Left renal cortex interstitium (tissue), 4 donors: ENCODE measurements at regions not wholly inside any gene's neighbourhood (a gene's known extent, or its start where the extent isn't known, plus 50 kb on each side); places are given as distances from the start of the nearest gene placed in this dataset.
"Not testable (repeated sequence)": the region's sequence is repeated elsewhere in the genome, so short reads cannot be mapped to it uniquely, and the experiment has no call there.

ENCODE experiments used
- DNase-seq, 4 donors: peaks; one replicate each; pipeline ENCODE4 v3.0.0-alpha.2; 2013; ENCODE audit warnings: low read depth in 4 of 4, low spot score in 2 of 4, missing footprints in 1 of 4

DNA sequence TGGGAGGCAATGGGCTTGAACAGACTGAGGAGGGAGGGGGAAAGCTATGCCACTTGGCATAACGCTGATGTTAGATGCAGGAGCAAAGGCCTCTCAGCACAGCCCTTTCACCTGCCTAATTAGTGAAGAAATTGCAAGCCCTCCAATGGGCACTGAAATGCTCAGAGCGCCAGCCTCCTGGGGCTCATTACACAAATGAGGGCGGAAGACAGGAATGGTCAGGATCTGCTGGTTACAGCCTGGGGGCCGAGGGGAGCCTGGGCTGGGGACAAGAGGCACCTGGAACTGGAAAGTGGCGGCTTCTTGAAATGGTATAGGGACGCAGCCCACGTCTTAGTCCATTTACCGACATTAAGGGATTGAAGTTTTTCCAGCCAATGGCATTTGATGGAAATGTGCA, 50.2 kb upstream of the PLET1 start:
- no peak for DNase-seq

GRCh38 chr11:112315057-112315720, 54.5 kb upstream of the PLET1 start:
- no peak for DNase-seq

GRCh38 chr11:112315861-112316739, 55.4 kb upstream of the PLET1 start:
- no peak for DNase-seq

DNA sequence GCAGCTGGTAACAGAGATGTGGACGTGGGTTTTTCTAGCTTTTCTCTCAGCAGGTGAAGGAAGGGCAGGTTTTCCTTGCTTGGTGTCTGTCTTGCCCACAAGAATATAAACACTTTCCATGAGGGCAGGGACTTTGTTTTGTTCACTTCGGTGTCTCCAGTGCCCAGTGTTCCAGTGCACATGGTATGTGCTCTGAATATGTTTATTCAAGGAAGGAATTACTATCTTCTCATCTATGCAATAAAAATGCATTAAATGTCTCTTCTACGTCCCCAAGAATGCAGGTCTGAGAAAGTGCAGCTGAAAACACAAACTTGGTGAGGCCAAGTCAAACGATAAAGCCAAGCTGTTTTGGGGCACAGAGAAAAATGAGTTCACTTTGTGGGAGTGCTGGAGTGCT, 56.3 kb upstream of the PLET1 start:
- no peak for DNase-seq

DNA sequence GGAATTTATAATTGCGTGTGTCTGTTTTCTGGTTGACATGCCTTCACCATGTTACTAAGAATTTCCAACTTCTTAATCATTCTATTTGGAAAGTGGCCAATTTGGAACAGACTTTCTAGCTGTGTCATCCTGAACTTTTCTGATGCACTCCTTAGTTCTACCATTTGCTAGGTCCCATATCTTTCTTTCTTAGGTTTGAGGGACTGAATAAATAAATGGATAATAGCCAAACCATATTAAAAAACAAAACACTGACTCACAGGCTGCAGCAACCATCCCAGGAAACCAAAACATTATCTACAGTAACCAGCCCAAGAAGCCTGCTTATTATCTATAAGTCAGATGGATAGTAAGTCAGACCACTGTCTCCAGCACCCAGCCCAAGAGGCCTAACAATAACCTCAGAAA, 57.5 kb upstream of the PLET1 start:
- no peak for DNase-seq

DNA sequence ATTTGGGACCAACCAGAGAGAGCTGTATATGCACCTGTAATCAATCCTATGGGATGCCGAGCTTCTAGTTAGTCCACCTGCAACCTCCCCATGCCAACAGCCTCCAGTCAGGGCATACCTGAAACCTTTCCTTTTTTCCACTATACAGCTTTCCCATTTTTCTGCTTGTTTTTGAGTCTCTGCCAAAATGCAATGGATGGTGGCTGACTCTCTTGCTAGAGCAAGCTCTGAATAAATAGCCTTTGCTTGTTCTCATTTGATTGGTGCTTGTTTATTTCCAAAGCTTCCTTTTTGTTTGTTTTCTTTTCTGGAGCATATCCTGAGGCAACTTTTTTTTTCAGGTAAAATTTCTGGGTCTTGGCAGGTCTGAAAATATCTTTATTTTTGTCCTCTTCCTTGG, 58.0 kb upstream of the PLET1 start:
- DNase-seq = no peak

DNA sequence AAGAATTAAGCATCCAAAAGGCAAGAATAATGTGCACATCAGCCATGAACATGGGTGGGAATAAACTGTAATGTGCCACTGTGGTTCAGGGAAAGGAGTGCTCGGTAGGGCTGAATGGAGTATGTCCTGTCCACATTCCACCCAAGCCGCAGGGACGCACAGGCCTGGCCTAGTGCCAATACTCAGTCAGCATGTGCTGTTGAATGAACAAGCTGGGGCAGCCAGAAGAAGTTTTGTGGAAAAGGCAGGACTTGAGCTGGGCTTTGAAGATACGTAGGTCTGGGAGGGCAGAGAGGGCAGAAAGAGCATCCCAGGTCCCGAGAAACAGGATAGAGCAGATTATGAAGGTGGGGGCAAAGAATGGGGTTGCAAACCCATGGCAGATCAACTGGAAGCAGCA, 60.0 kb upstream of the PLET1 start:
- peak in 1 of 4 donors; percentile 52 for DNase-seq

- peak in 1 of 4 donors; percentile 36 for DNase-seq
These were observed 61.0 kb upstream of the PLET1 start for GRCh38 chr11:112321501-112322172.

- DNase-seq = no peak
These were observed 61.6 kb upstream of the PLET1 start for GRCh38 chr11:112322173-112322790.

DNA sequence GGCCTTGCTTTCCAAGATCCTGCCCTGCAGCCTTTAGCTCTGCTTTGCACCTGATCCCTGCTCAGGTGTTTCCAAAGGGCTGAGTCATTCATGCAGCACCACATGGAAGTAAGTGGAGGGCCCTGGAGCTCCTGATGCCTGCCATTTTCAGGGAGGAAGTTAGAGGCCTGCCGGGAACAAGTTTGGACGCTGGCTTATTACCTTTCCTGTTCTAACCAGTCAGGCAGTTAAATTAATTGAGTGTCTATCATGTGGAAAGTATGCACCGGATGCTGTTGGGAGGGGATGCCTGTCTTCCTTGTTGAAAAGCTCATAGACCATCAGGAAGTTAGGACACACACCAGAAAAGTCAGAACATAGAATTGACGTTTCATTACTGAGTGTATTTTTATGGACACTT, 73.7 kb upstream of the PLET1 start:
- DNase-seq = no peak

GRCh38 chr11:112336356-112336886, 75.8 kb upstream of the PLET1 start:
- no peak for DNase-seq

DNA sequence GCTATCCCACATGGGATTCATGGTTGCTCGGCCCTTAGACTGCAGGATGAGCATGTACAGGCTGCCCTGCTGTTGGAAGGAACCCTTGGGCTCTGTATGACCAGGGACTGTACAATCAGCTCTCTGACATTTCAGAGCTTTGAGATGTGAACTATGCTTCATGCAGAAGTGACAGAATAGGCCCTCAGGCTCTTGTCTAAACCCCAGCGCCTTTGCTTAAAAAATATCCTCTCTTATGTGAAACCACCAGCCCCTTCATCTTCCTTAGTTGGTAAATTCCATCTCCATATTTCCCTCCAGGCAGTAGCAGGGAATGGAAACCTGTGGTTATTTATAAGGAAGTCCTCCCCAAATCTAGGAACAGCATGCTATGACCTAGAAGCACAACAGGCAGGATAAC, 78.9 kb upstream of the PLET1 start:
- no peak for DNase-seq

- no peak for DNase-seq
These were observed 82.8 kb upstream of the PLET1 start for GRCh38 chr11:112343368-112344039.

DNA sequence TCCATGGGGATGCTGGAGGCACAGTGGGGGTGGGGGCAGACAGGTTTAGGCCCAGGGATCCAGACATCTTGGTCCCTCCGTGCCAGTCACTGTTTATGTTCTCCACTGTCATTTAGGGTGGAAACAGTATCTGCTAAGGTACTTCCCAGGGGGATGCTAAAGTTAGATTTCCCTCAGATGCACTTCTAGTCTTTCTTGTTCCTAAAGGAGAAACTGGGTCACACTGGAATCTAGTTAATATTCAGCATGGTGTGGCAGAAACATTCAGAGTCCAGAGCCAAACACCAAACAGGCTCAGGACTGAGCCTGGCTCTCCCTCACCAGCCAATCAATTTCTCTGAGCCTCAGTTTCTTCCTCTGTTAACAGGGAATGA, 83.4 kb upstream of the PLET1 start:
- DNase-seq = no peak

- no peak for DNase-seq
These were observed 84.5 kb upstream of the PLET1 start for GRCh38 chr11:112345166-112345565.

DNA sequence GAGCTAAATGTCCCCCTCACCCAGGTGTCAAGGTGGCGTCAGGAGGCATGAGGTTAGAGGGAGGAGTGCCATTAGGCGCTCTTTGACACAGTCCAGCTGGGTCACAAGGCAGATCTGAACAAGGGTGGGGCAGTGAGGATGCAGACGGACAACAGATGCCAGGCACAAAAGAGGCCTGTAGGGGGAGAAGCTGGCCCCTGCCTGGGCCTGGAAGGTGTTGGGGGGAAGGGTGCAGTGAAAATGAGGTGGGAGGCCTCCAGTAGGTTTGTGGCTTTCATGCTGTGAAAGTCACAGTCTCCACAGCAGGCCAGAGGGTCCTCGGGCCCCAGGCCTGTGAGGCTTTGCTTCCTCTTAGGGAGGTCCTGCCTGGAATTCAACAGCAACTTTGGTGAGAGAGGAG, 85.0 kb upstream of the PLET1 start:
- DNase-seq = no peak

DNA sequence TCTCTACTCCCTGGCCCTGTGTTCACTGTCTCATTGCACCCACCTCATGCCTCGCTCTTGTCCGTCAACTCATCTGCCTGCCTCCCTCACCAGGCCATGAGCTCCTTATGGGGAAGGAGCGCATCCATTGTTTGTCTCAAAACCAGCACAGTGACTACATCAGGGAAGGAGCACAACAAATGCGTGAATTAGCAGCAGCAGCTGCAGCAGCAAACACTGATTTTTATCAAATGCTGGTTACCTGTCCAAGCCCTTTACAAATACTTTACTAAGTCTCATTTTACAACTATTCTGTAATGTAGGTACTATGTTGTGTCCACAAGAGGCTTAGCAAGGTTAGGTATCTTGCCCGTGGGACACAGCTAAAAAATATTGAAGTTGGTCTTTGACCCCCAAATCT, 85.9 kb upstream of the PLET1 start:
- DNase-seq = no peak

GRCh38 chr11:112348480-112349029, 87.9 kb upstream of the PLET1 start:
- no peak for DNase-seq

DNA sequence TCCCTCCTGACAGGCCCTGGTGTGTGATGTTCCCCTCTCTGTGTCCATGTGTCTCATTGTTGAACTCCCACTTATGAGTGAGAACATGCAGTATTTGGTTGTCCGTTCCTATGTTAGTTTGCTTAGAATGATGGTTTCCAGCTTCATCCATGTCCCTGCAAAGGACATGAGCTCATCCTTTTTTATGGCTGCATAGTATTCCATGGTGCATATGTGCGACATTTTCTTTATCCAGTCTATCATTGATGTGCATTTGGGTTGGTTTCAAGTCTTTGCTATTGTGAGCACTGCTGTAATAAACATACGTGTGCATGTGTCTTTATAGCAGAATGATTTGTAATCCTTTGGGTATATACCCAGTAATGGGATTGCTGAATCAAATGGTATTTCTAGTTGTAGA, 90.8 kb upstream of the PLET1 start:
- DNase-seq = not testable (repeated sequence)

GRCh38 chr11:112352907-112353306, 92.2 kb upstream of the PLET1 start:
- no peak for DNase-seq
